NCI-H1105 (cell line): ENCODE measurements at regions not wholly inside any gene's neighbourhood (a gene's known extent, or its start where the extent isn't known, plus 50 kb on each side); places are given as distances from the start of the nearest gene placed in this dataset.
"Not testable (repeated sequence)": the region's sequence is repeated elsewhere in the genome, so short reads cannot be mapped to it uniquely, and the experiment has no call there.

Source experiments
- DNase-seq: peaks from one replicate; lab custom pipeline; 2025; lab: John Stamatoyannopoulos, UW

GRCh38 chr17:52546493-52546892 is 388.0 kb upstream of the CA10 start:
- DNase-seq = no peak

- no peak for DNase-seq
Observed at GRCh38 chr17:52537421-52537820, 378.9 kb upstream of the CA10 start.

- DNase-seq = no peak
Observed at GRCh38 chr17:52536489-52536888, 378.0 kb upstream of the CA10 start.

DNA sequence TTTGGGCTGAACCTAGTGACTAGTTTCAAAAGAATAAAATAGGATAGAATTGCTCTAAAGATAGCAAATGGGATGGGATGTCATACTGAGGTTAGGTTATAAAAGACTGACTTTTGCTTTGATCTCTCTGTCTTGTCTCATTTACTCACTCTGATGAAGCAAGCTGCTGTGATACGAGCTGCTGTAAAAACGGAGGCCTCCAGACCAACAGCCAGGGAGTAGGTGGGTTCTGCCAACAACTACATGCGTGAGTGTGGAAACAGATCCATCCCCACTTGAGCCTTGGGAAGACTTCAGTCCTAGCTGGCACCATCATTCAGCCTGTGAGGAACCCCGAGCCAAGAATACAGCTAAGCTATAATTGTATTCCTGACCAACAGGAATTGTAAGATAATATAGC is 373.9 kb upstream of the CA10 start:
- no peak for DNase-seq

DNA sequence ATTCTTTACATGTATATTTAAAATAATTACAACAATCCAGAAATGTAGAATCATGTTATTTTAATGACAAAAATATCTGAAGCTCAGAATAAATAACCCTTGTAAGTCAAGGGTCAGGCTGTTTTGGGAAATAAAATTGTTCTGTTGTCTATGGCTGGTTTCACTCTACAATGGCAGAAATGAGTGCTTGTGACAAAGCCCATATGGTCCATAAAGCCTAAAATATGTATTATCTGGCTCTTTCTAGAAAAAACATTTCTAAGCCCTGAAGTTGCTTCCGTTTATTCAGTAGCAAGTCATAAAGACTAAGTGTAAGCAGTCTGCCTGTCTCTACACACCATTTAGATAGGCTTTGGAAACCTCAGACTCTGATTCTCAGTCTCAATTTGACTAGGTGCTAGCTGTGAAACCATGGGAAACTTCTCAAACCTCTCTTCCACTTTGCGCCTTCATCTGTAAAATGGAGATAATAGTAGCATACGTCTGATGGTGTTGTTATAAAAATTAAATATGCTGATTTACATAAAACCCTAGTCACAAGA is 365.7 kb upstream of the CA10 start:
- no peak for DNase-seq

DNA sequence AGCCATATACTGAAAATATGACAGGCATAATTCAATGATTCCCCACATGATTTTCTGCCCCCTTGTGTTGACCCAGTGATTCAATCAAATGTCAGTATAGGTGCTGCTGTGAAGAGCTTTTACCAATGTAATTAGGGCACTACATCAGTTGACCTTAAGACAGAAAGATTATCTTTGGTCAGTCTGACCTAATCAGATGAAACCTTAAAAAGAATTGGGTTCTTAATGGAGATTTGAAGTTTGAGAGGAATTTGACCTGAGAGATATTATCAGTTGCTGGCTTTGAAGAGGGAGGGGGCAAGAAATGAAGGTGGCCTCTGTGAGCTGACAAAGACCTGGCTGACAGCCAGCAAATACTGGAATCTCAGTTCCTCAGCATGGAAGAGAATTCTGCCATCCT is 358.7 kb upstream of the CA10 start:
- DNase-seq = no peak

DNA sequence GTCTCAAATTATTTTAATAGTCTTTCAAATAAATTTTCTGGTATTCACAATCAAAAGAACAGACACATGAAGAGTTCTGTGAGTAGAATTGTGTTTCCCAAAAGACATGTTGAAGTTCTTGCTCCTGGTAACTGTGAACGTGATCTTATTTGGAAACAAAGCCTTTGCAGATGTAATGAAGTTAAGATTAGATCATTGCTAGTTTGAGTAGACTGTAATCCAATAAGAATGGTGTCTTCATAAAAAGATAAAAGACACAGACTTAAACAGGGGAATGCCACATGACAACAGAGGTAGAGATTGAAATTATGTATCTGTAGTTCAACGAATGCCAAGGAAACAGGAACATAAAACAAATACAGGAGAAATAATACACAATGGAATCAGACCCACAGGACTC is 357.4 kb upstream of the CA10 start:
- DNase-seq = no peak

GRCh38 chr17:52505601-52506000 is 347.1 kb upstream of the CA10 start:
- no peak for DNase-seq

- DNase-seq = no peak
Observed at GRCh38 chr17:52504081-52504480, 345.6 kb upstream of the CA10 start.

- no peak for DNase-seq
Observed at GRCh38 chr17:52495646-52496045, 337.1 kb upstream of the CA10 start.

DNA sequence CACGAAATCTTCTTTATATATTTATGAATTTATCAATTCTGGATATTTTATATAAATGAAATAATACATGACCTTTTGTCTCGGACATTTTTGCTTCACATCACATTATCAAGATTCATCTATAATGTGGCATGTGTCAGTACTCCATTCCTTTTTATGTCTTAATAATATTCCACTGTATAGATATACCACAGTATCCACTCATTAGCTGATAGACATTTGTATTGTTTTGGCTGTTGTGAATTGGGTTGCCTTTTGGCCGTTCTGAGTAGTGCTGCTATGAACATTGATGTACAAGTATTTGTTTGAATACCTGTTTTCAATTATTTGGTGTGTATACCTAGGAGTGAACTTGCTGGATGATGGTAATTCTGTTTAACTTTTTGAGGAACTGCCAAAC is 323.8 kb upstream of the CA10 start:
- no peak for DNase-seq

- DNase-seq = no peak
Observed at GRCh38 chr17:52477824-52478699, 319.5 kb upstream of the CA10 start.

DNA sequence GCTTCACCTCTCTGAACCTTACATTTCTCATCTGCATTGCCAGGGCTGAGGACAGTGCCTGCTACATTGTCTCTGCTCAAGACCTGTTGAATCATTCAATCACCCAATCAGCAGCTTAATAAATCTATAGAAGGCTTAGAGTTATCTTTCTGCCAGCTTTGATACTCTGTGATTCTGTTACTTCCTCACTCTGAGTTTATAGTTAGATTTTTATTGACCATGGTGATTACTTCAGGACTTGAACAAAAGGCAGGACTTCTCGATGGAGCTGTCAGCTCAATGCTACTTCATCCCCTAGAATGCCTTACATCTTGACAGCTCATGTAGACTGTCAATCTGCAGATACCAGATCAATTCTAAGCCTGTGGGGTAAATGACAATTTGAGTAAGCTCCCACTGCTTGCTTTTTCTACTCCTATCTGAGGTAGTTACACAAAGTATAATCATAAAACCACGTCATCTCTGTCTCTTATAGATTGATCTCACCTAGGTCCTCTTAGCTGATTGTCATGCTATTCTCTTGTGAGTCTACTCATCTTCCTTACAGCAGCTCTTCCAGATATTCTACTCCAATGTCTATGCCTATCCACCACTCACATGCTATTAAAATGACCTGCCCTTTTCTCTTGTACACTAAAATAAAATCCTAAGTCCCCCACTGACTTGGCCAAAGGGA is 318.3 kb upstream of the CA10 start:
- DNase-seq = no peak

GRCh38 chr17:52470553-52470952 is 312.0 kb upstream of the CA10 start:
- no peak for DNase-seq

DNA sequence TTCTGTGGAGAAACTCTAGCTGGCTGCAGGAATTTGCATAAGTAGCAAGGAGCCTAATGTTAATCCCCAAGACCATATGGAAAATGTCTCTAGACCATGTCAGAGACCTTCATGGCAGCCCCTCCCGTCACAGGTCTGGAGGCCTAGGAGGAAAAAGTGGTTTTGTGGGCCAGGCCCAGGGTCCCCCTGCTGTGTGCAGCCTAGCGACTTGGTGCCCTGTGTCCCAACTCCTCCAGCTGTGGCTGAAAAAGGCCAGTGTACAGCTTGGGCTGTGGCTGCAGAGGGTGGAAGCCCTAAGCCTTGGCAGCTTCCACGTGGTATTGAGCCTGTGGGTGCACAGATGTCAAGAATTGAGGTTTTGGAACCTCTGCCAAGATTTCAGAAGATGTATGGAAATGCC is 306.9 kb upstream of the CA10 start:
- DNase-seq = no peak

- no peak for DNase-seq
Observed at GRCh38 chr17:52451294-52451861, 292.9 kb upstream of the CA10 start.

- no peak for DNase-seq
Observed at GRCh38 chr17:52442350-52442749, 283.8 kb upstream of the CA10 start.

DNA sequence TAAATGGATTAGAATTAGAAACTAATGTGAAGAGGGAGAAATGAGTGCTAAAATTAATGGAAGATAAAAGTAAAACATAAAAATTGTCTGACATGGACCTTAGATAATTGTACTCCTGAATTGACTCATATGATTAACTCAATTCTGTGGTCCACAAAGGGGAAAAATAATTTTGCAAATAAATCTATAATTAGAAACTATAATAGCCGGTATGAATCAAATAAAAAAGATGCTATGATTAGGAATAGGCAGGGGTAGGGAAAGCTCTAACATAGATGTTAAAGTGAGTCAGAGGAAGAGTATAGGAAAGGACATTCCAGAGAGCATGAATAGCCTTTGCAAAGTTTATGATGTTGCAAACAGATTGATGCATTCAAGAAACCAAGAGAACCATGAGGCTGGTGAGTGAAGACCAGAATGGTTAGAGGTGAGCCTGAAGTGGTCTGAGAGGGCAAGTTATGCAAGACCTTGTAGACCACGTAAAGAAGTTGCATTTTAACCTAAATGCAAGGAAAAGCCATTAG is 262.1 kb upstream of the CA10 start:
- DNase-seq = no peak

DNA sequence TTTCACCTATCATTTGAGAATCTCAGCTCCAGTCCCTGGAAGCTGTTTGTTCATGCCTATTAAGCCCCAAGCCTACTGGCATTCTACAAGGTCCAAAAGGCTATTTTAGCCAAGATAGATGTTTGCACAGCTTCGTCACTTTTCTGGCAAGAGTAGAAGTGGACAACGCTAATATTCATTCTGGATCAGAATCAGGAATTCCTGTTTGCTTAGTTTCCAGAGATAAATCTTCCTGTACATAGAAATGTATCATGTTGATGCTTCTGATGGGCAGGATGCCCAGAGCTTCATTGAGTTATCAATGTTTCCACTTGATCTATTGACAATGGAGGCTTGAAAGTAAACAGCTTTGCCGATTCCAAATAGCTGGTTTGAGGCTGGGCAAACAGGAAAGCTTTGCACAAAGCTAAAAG is 260.7 kb upstream of the CA10 start:
- DNase-seq = no peak

DNA sequence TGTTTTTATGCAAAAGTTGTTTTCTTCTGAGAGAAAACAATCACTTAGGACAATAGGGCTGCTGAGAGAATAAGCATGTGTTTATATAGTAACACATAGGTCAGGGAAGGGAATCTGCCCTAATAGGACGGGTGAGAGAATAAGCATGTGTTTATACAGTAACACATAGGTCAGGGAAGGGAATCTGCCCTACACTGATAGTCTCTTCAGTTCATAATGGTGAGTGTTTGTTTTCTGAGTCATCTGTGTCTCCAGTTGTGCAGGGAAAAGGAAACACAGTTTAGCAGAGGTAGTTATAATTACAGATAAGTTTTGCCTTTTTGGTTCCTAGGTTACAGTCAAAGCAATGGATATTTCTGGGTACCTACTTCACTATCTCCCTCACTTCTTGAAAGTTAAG is 252.3 kb upstream of the CA10 start:
- DNase-seq = no peak

DNA sequence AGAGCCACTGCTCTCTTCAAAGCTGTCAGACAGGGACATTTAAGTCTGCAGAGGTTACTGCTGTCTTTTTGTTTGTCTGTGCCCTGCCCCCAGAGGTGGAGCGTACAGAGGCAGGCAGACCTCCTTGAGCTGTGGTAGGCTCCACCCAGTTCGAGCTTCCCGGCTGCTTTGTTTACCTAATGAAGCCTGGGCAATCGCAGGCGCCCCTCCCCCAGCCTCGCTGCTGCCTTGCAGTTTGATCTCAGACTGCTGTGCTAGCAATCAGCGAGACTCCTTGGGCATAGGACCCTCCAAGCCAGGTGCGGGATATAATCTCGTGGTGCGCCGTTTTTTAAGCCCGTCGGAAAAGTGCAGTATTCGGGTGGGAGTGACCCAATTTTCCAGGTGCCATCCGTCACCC is 250.7 kb upstream of the CA10 start:
- DNase-seq = not testable (repeated sequence)

GRCh38 chr17:52395308-52395707 is 236.8 kb upstream of the CA10 start:
- DNase-seq = no peak

DNA sequence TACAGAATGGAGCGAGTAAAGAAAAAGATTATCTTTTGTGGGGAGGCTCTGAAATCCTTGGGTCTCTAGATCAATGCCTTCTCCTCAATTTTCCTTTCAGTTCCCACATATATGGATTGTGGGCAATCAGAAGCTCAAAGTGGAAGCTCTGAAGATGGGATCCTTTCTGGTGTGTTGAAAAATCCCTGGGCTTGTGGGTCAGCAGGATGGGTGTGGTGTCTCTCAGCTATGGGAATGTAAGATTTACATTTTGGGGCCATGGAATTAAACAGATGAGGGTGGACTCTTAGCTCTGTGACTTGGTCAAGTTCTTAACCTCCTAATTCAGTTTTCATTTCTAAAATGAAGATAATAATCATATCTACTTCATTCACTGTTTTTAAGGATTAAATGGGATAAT is 231.9 kb upstream of the CA10 start:
- no peak for DNase-seq
